ENCODE measurements at regions not wholly inside any gene's neighbourhood (a gene's known extent, or its start where the extent isn't known, plus 50 kb on each side); places are given as distances from the start of the nearest gene placed in this dataset.

DNA sequence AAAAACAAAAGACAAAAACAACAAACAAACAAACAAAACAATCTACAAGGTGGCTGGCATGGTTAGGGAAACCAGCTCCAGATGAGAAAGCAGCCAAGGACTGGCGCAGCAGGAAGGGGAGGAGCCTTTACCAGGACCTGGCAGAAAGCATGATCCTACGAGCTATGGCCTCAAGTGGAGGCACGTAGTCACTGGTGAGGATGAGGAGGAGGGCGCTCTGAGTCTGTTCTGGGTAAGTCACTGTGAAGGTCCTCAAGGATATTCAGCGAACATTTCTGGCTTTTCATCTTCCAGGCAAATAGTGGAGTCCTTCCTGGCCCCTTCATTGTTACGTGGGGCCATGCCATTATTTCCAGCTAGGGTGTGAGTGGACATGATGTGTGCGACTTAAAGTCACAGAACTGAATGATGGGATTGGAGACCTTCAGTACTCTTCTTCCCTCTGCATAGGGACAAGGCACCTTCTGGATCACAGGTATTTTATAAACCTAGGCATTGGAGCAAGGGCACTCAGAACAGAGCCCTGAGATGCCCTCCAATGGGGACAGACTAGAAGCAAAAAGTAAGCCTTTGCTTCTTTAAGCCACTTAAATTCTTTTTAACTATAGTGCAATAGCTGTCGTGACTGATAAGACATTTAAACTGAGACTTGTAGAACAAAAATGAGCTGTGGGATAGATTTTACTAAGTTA is 771.3 kb downstream of the RAB28 start:
- TF ChIP-seq, protein P1, sequence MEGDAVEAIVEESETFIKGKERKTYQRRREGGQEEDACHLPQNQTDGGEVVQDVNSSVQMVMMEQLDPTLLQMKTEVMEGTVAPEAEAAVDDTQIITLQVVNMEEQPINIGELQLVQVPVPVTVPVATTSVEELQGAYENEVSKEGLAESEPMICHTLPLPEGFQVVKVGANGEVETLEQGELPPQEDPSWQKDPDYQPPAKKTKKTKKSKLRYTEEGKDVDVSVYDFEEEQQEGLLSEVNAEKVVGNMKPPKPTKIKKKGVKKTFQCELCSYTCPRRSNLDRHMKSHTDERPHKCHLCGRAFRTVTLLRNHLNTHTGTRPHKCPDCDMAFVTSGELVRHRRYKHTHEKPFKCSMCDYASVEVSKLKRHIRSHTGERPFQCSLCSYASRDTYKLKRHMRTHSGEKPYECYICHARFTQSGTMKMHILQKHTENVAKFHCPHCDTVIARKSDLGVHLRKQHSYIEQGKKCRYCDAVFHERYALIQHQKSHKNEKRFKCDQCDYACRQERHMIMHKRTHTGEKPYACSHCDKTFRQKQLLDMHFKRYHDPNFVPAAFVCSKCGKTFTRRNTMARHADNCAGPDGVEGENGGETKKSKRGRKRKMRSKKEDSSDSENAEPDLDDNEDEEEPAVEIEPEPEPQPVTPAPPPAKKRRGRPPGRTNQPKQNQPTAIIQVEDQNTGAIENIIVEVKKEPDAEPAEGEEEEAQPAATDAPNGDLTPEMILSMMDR (IDR thresholded peaks at IDR 0.05): no peak
- TF ChIP-seq NR1H2 (CRISPR knock-in tag; IDR thresholded peaks at IDR 0.05) (no peak), ELF4 (CRISPR knock-in tag; IDR thresholded peaks at IDR 0.05; ENCODE audit: low read depth) (no peak), SP1 (CRISPR knock-in tag; conservative IDR thresholded peaks at IDR 0.05) (no peak), ZNF396 (CRISPR knock-in tag; IDR thresholded peaks at IDR 0.05; ENCODE audit: borderline replicate concordance) (no peak), MYBL2 (CRISPR knock-in tag; IDR thresholded peaks at IDR 0.05) (no peak)
- TF ChIP-seq, protein P2, sequence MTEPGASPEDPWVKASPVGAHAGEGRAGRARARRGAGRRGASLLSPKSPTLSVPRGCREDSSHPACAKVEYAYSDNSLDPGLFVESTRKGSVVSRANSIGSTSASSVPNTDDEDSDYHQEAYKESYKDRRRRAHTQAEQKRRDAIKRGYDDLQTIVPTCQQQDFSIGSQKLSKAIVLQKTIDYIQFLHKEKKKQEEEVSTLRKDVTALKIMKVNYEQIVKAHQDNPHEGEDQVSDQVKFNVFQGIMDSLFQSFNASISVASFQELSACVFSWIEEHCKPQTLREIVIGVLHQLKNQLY (CRISPR knock-in tag; IDR thresholded peaks at IDR 0.05): no peak
- TF ChIP-seq, protein P3, sequence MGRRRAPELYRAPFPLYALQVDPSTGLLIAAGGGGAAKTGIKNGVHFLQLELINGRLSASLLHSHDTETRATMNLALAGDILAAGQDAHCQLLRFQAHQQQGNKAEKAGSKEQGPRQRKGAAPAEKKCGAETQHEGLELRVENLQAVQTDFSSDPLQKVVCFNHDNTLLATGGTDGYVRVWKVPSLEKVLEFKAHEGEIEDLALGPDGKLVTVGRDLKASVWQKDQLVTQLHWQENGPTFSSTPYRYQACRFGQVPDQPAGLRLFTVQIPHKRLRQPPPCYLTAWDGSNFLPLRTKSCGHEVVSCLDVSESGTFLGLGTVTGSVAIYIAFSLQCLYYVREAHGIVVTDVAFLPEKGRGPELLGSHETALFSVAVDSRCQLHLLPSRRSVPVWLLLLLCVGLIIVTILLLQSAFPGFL (CRISPR knock-in tag; IDR thresholded peaks at IDR 0.05; ENCODE audit: borderline replicate concordance): no peak
- TF ChIP-seq, protein P4, sequence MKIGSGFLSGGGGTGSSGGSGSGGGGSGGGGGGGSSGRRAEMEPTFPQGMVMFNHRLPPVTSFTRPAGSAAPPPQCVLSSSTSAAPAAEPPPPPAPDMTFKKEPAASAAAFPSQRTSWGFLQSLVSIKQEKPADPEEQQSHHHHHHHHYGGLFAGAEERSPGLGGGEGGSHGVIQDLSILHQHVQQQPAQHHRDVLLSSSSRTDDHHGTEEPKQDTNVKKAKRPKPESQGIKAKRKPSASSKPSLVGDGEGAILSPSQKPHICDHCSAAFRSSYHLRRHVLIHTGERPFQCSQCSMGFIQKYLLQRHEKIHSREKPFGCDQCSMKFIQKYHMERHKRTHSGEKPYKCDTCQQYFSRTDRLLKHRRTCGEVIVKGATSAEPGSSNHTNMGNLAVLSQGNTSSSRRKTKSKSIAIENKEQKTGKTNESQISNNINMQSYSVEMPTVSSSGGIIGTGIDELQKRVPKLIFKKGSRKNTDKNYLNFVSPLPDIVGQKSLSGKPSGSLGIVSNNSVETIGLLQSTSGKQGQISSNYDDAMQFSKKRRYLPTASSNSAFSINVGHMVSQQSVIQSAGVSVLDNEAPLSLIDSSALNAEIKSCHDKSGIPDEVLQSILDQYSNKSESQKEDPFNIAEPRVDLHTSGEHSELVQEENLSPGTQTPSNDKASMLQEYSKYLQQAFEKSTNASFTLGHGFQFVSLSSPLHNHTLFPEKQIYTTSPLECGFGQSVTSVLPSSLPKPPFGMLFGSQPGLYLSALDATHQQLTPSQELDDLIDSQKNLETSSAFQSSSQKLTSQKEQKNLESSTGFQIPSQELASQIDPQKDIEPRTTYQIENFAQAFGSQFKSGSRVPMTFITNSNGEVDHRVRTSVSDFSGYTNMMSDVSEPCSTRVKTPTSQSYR (CRISPR knock-in tag; IDR thresholded peaks at IDR 0.05): no peak
